22Rv1 (cell line): ENCODE measurements at regions not wholly inside any gene's neighbourhood (a gene's known extent, or its start where the extent isn't known, plus 50 kb on each side); places are given as distances from the start of the nearest gene placed in this dataset.

Experiments
- ZFX ChIP-seq: fragments of 450-650 bp; IDR thresholded peaks from 2 replicates; pipeline ENCODE4 v1.6.1; 2017; ENCODE audit warnings: antibody characterized with exemption, borderline replicate concordance
- TF ChIP-seq, protein P1 (sequence below): fragments of 450-650 bp; IDR thresholded peaks from 2 replicates; pipeline ENCODE4 v1.5.1; 2017; ENCODE audit warnings: mild to moderate bottlenecking

DNA sequence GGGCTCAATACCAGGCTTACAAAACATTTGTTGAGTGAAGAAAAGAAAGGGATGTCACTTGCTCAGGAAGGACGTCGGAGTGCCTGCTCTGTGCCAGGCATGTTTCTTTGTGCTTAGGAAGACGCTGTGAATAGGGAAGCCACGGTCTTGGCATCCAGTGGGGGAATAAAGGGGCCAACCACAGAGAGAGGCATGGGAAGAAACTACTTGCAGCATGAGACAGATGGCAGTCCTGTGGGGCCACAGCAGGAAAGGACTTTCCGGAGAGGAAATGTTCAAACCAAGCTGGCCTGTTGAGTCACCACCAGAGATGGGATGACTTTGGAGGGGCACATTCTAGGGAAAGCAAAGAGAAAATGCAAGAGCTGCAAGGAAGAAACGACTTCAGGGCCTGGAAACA is 173.2 kb downstream of the CDH26 start:
- TF ChIP-seq, protein P1, sequence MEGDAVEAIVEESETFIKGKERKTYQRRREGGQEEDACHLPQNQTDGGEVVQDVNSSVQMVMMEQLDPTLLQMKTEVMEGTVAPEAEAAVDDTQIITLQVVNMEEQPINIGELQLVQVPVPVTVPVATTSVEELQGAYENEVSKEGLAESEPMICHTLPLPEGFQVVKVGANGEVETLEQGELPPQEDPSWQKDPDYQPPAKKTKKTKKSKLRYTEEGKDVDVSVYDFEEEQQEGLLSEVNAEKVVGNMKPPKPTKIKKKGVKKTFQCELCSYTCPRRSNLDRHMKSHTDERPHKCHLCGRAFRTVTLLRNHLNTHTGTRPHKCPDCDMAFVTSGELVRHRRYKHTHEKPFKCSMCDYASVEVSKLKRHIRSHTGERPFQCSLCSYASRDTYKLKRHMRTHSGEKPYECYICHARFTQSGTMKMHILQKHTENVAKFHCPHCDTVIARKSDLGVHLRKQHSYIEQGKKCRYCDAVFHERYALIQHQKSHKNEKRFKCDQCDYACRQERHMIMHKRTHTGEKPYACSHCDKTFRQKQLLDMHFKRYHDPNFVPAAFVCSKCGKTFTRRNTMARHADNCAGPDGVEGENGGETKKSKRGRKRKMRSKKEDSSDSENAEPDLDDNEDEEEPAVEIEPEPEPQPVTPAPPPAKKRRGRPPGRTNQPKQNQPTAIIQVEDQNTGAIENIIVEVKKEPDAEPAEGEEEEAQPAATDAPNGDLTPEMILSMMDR = no peak
- no peak for TF ChIP-seq ZFX
